ENCODE measurements at regions not wholly inside any gene's neighbourhood (a gene's known extent, or its start where the extent isn't known, plus 50 kb on each side); places are given as distances from the start of the nearest gene placed in this dataset.

GRCh38 chr18:24801001-24801400 lies 340.6 kb downstream of the HRH4 start:
- no peak overlapping the region for H2AK5ac ChIP-seq (ENCODE audit: insufficient read length, low read length)
- no peak overlapping the region for H2BK15ac ChIP-seq (ENCODE audit: low read depth, low read length)
- H3K9ac ChIP-seq (ENCODE audit: extremely low read depth, insufficient read length, low read length), result no peak overlapping the region
- TF ChIP-seq, protein P1, sequence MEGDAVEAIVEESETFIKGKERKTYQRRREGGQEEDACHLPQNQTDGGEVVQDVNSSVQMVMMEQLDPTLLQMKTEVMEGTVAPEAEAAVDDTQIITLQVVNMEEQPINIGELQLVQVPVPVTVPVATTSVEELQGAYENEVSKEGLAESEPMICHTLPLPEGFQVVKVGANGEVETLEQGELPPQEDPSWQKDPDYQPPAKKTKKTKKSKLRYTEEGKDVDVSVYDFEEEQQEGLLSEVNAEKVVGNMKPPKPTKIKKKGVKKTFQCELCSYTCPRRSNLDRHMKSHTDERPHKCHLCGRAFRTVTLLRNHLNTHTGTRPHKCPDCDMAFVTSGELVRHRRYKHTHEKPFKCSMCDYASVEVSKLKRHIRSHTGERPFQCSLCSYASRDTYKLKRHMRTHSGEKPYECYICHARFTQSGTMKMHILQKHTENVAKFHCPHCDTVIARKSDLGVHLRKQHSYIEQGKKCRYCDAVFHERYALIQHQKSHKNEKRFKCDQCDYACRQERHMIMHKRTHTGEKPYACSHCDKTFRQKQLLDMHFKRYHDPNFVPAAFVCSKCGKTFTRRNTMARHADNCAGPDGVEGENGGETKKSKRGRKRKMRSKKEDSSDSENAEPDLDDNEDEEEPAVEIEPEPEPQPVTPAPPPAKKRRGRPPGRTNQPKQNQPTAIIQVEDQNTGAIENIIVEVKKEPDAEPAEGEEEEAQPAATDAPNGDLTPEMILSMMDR (conservative IDR thresholded peaks at IDR 0.05), result no peak
- H3K14ac ChIP-seq (ENCODE audit: insufficient read depth, low read length), result no peak overlapping the region
- no peak overlapping the region for H3K27ac ChIP-seq (ENCODE audit: insufficient read length, low read depth, low read length)
- H3K27me3 ChIP-seq (ENCODE audit: insufficient read depth, low read length), result no peaks in the 10 kb centered on the region
- no peaks in the 10 kb centered on the region for H3K79me2 ChIP-seq (ENCODE audit: insufficient read depth, low read length)
- no peak overlapping the region for H2AFZ ChIP-seq (ENCODE audit: low read length)
- H4K5ac ChIP-seq (ENCODE audit: insufficient read length, low read depth, low read length), result no peak overlapping the region
- H2BK12ac ChIP-seq (ENCODE audit: insufficient read length, low read depth, low read length), result no peak overlapping the region
- H3K23ac ChIP-seq (ENCODE audit: insufficient read length, low read depth, low read length), result no peak overlapping the region
- no CpG with 5 or more reads among the region's 1 CpG for WGBS (ENCODE audit: extremely low coverage, insufficient read length, low lambda C conversion rate)
- no peak overlapping the region for H4K8ac ChIP-seq (replicated peaks; ENCODE audit: insufficient read length, low read depth, low read length)
- H3T11ph ChIP-seq (ENCODE audit: low read length), result no peak overlapping the region
- H4K91ac ChIP-seq (ENCODE audit: insufficient read length, low read depth, low read length), result no peak overlapping the region
- H3K9me3 ChIP-seq (ENCODE audit: control insufficient read depth, low read depth, low read length), result no peaks in the 10 kb centered on the region
- no peaks in the 10 kb centered on the region for H3K79me1 ChIP-seq (ENCODE audit: insufficient read depth, low read depth, low read length, poor library complexity, severe bottlenecking)
- no peak overlapping the region for H2BK20ac ChIP-seq (ENCODE audit: low read depth, low read length, poor library complexity, severe bottlenecking)
- Mint-ChIP-seq H3K4me1 (peaks cover 18 to 19% of the 10 kb centered on the region in 2 experiments), H3K27me3 (ENCODE audit: low read depth) (no peaks in the 10 kb centered on the region; the same call in 1 of the 2 replicates), H3K4me3 (no peak overlapping the region), H3K36me3 (ENCODE audit: insufficient read depth in 1 of 3, low read depth in 3 of 3) (peaks cover 0 to 23% (median 2%) of the 10 kb centered on the region in 3 experiments; a peak in 4 of 7 replicates), H3K9me3 (peaks cover 17 to 23% of the 10 kb centered on the region in 2 experiments; a peak in 4 of 5 replicates), H3K27ac (no peak overlapping the region)
- no peak overlapping the region for H3K56ac ChIP-seq (ENCODE audit: insufficient read length, low read depth, low read length)
- no peak overlapping the region for H3K4me2 ChIP-seq (ENCODE audit: insufficient read depth, insufficient read length, low read length)
- no peak for DNase-seq
- no peak overlapping the region for H2BK120ac ChIP-seq (ENCODE audit: low read depth, low read length, poor library complexity, severe bottlenecking)
- H3K23me2 ChIP-seq (ENCODE audit: insufficient read length, low read depth, low read length, poor library complexity, severe bottlenecking), result no peaks in the 10 kb centered on the region
- no peak overlapping the region for H3K4ac ChIP-seq (ENCODE audit: low read depth, low read length)
- no peaks in the 10 kb centered on the region; the same call in 1 of the 2 replicates for H3K4me1 ChIP-seq (ENCODE audit: insufficient read depth, low read length)
- no peaks in the 10 kb centered on the region for H4K20me1 ChIP-seq (ENCODE audit: control insufficient read depth, insufficient read depth, insufficient read length)
- no peak overlapping the region for H2BK5ac ChIP-seq (ENCODE audit: insufficient read length, low read length)
- H3K18ac ChIP-seq (ENCODE audit: insufficient read length, low read depth, low read length), result no peak overlapping the region
